GM18498 (cell line): ENCODE measurements at regions not wholly inside any gene's neighbourhood (a gene's known extent, or its start where the extent isn't known, plus 50 kb on each side); places are given as distances from the start of the nearest gene placed in this dataset.

Source experiments
- ATAC-seq: cut with Tn5 transposase; IDR thresholded peaks from one replicate; pipeline ENCODE4 v1.9.1; 2021; ENCODE audit warnings: mild to moderate bottlenecking, moderate library complexity; ENCODE audit not compliant: unreplicated experiment

DNA sequence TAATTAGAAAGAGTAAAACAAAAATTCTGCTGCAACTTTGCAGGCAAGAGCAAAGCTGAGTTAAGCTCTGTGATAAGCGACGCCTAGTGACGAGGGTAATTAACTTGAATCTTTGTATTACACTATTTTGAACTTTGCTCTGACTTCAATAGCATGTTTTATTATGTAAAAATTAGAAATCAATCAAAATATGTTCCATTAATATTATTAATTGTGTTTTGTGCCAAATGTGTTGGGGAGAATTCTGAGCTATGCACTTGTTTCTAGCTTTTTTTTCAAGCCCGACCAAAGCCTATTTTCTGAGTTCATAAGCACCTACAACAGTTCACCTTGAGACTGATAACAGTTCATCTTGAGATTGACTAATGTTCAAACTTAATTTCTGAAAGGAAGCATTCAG is 90.1 kb upstream of the PDE3A start:
- ATAC-seq: no peak

DNA sequence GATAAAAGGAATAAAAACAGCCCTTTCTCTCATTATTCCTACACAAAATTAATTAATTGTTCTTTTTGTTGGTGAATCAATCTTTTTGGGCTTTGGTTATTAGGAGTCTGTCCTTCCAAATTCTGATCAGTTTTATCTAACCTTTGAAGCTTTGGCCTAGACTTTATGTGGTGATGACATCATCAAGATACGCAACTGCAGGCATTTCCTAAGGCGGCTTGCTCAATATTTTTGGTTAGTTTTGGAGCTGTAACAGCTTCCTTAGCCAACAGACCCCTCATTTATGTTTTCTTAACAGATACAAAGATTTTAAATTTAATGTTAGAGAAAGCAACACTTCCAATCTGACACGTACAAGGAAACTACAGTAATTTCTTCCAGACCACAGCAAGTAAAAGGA is 87.8 kb upstream of the PDE3A start:
- ATAC-seq: no peak

- no peak for ATAC-seq
Observed at GRCh38 chr12:20282401-20282800, 85.9 kb upstream of the PDE3A start.

- ATAC-seq: no peak
Observed at GRCh38 chr12:20283482-20283881, 84.9 kb upstream of the PDE3A start.

GRCh38 chr12:20289520-20289919 is 78.8 kb upstream of the PDE3A start:
- no peak for ATAC-seq

DNA sequence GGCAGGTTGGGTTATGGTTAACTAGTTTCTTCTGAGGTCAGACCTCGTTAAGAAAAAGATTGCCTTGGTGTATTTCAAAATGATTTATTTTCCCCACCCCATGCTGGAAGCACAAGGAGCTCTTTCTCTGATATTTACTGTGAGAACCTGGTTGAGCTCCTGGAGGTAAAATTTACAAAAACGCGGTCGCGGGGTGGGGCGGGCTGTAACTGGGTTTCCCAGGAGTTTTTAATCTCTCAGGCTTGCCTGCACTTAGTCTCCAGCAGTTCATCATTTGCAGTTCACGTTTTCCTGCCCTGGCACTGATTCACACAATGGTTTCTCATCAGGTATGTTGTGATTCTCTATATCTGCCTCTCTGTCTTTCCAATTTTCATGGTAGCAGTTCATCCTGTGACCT is 67.9 kb upstream of the PDE3A start:
- ATAC-seq: no peak

- no peak for ATAC-seq
Observed at GRCh38 chr12:20305470-20305869, 62.9 kb upstream of the PDE3A start.

GRCh38 chr12:20309504-20310148 is 58.7 kb upstream of the PDE3A start:
- no peak for ATAC-seq

GRCh38 chr12:20314328-20314727 is 54.0 kb upstream of the PDE3A start:
- ATAC-seq: no peak

DNA sequence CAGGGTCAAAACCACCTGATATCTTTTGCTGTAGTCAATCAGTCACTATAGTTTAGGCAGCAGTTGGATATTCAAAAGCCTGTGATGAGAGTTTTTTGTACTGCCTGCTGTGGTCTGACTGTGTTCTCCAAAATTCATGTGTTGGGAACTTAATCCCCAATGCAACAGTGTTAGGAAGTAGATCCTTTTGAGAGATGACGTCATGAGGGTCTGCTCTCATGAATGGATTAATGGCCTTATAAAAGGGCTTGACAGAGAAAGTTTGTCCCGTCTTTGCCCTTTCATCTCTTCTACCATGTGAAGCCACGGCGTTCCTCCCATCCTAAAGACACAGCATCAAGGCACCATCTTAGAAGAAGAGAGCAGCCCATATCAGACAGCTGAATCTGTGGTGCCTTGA is 50.8 kb upstream of the PDE3A start:
- no peak for ATAC-seq
